Bronchial epithelial cell (primary cell): ENCODE measurements at regions not wholly inside any gene's neighbourhood (a gene's known extent, or its start where the extent isn't known, plus 50 kb on each side); places are given as distances from the start of the nearest gene placed in this dataset.

ENCODE experiments used
- DNase-seq: peaks from one replicate; pipeline ENCODE4 v3.0.0-alpha.2; 2010; ENCODE audit warnings: low read depth
- FAIRE-seq: peaks from 2 replicates; lab custom pipeline; 2011; peaks lifted over from hg19 to GRCh38; lab: Jason Lieb, UNC
- H3K27me3 ChIP-seq: 2 replicates; pipeline ENCODE4 v1.5.1; 2011; ENCODE audit warnings: low read length; ENCODE audit not compliant: control insufficient read depth, insufficient read depth
- H3K36me3 ChIP-seq: 2 replicates; pipeline ENCODE4 v1.5.1; 2011; ENCODE audit warnings: low read length; ENCODE audit not compliant: control insufficient read depth, insufficient read depth
- H3K4me3 ChIP-seq: 2 replicates; pipeline ENCODE4 v1.5.1; 2011; ENCODE audit warnings: mild to moderate bottlenecking, low read depth, low read length, control low read depth
- CTCF ChIP-seq: IDR thresholded peaks from 2 replicates; pipeline ENCODE4 v1.5.1; 2011; ENCODE audit warnings: mild to moderate bottlenecking, moderate library complexity, low read length, control low read depth, inconsistent platforms; ENCODE audit not compliant: insufficient read depth, severe bottlenecking

DNA sequence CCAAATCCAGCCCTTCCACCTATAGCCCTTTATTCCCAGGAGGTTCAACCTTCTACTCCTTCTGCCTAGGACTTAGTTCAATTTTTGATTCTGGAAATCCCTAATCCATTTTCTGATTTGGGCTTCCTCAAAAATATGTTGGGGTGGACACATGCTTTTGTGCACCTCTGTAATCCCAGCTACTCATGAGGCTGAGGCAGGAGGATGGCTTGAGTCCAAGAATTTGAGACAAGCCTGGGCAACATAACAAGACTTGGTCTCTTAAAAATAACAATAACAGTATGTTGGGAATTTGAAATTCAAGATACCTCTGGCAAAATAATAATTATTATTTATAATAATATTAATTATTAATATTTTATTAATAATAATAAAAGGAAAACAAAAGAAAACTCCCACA lies 188.7 kb upstream of the TLE4 start:
- FAIRE-seq: no peak
- Histone ChIP-seq H3K4me3 (no peak overlapping the region), H3K27me3 (no peaks in the 10 kb centered on the region), H3K36me3 (no peaks in the 10 kb centered on the region)
- peak; percentile 80 for DNase-seq
- TF ChIP-seq CTCF: no peak

- H3K27me3 ChIP-seq: no peaks in the 10 kb centered on the region
- no peak overlapping the region for H3K4me3 ChIP-seq
- no peak for TF ChIP-seq CTCF
- no peak for FAIRE-seq
- H3K36me3 ChIP-seq: no peaks in the 10 kb centered on the region
- DNase-seq: no peak
Measured at GRCh38 chr9:79384091-79384490, 187.7 kb upstream of the TLE4 start.

DNA sequence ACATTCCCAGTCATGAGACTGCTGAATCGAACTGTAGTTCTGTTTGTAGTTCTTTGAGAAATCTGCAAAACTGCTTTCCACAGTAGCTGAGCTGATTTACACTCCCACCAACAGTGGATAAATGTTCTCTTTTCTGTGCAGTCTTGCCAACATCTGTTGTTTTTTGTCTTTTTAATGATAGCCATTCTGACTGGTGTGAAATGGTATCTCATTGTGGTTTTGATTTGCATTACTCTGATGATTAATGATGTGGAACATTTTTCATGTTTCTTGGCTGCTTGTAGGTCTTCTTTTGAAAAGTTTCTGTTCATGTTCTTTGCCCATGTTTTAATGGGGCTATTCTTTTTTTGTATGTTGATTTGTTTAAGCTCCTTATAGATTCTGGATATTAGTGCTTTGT lies 187.3 kb upstream of the TLE4 start:
- DNase-seq (peak; percentile 33), FAIRE-seq (no peak)
- no peak overlapping the region for H3K4me3 ChIP-seq
- no peaks in the 10 kb centered on the region for H3K27me3 ChIP-seq
- H3K36me3 ChIP-seq: no peaks in the 10 kb centered on the region
- no peak for TF ChIP-seq CTCF

DNA sequence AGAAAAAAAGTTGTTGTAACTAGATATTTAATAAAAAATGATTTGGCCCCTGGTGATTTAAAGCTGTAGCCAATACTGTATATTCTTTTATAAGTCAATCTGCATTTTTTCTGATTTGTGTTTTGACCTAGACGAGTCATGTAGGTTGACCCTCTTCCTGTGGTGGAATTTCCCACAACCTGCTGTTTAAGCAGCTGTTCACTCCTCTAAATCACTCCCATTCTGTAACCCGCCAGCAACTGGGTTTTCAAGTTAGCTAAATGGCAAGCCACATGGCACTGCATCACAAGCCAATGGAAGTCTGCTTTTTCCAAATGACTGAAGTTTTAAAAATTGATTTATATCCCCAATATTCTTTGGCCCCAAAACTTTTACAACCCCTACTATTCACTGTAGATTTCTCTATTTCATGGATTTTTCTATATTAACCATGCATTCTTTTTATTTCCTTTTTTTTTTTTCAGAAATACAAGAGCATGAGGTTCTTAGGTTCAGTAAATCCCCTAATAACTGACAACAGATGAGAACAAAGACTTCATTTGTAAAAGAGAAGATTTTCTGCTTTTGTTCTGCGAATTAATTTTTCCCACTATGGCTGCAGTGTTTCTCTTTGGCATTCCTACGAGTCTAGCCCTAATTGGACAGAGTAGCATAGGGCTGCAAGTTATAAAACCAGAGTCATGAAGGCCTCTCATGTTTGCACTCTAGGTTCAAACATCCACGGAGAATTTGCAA lies 184.5 kb upstream of the TLE4 start:
- H3K27me3 ChIP-seq: no peaks in the 10 kb centered on the region
- H3K4me3 ChIP-seq: no peak overlapping the region
- no peak for TF ChIP-seq CTCF
- no peaks in the 10 kb centered on the region for H3K36me3 ChIP-seq
- DNase-seq (no peak), FAIRE-seq (no peak)

GRCh38 chr9:79390077-79390698 lies 181.6 kb upstream of the TLE4 start:
- no peaks in the 10 kb centered on the region for H3K36me3 ChIP-seq
- H3K27me3 ChIP-seq: no peaks in the 10 kb centered on the region
- no peak for TF ChIP-seq CTCF
- DNase-seq: peak; percentile 17
- no peak for FAIRE-seq
- no peak overlapping the region for H3K4me3 ChIP-seq
